KMS-11 (cell line): ENCODE measurements at regions not wholly inside any gene's neighbourhood (a gene's known extent, or its start where the extent isn't known, plus 50 kb on each side); places are given as distances from the start of the nearest gene placed in this dataset.

ENCODE experiments used
- H2AFZ ChIP-seq: fragments of 200-600 bp; sonication (generic); 2 replicates; pipeline ENCODE4 v1.6.1; 2016; ENCODE audit warnings: antibody characterized with exemption, mixed run types, low read depth
- H3K27ac ChIP-seq: fragments of 200-600 bp; sonication (generic); 2 replicates; pipeline ENCODE4 v1.6.1; 2016; ENCODE audit warnings: mild to moderate bottlenecking, mixed run types
- H3K27me3 ChIP-seq: fragments of 200-600 bp; sonication (generic); 2 replicates; pipeline ENCODE4 v1.6.1; 2017; ENCODE audit warnings: mild to moderate bottlenecking, low read depth, mixed run types, moderate library complexity; ENCODE audit not compliant: insufficient read depth
- H3K36me3 ChIP-seq: fragments of 200-600 bp; sonication (generic); 2 replicates; pipeline ENCODE4 v1.6.1; 2017; ENCODE audit warnings: mild to moderate bottlenecking, mixed run types; ENCODE audit not compliant: insufficient read depth
- H3K4me1 ChIP-seq: fragments of 200-600 bp; sonication (generic); 2 replicates; pipeline ENCODE4 v1.6.1; 2016; ENCODE audit warnings: mild to moderate bottlenecking, low read depth, mixed run types; ENCODE audit not compliant: poor library complexity, severe bottlenecking
- H3K4me2 ChIP-seq: fragments of 200-600 bp; sonication (generic); 2 replicates; pipeline ENCODE4 v1.7.0; 2016; ENCODE audit warnings: mild to moderate bottlenecking, mixed run types
- H3K4me3 ChIP-seq: fragments of 200-600 bp; sonication (generic); IDR thresholded peaks from 2 replicates; pipeline ENCODE4 v1.6.1; 2017; ENCODE audit warnings: low read depth, low read length, mixed read lengths; ENCODE audit not compliant: insufficient read depth
- H3K79me2 ChIP-seq: fragments of 200-600 bp; sonication (generic); 2 replicates; pipeline ENCODE4 v1.6.1; 2016; ENCODE audit warnings: low read depth, mixed run types; ENCODE audit not compliant: insufficient read depth
- H3K9ac ChIP-seq: fragments of 200-600 bp; sonication (generic); 2 replicates; pipeline ENCODE4 v1.6.1; 2016; ENCODE audit warnings: mild to moderate bottlenecking, mixed run types
- H4K20me1 ChIP-seq: fragments of 200-600 bp; sonication (generic); 2 replicates; pipeline ENCODE4 v1.6.1; 2016; ENCODE audit warnings: mild to moderate bottlenecking, mixed run types; ENCODE audit not compliant: insufficient read depth
- CTCF ChIP-seq: fragments of 200-600 bp; sonication (generic); conservative IDR thresholded peaks from 2 replicates; pipeline ENCODE4 v1.6.1; 2017; ENCODE audit warnings: low read depth, mild to moderate bottlenecking, antibody characterized with exemption, low read length, moderate library complexity, mixed read lengths

DNA sequence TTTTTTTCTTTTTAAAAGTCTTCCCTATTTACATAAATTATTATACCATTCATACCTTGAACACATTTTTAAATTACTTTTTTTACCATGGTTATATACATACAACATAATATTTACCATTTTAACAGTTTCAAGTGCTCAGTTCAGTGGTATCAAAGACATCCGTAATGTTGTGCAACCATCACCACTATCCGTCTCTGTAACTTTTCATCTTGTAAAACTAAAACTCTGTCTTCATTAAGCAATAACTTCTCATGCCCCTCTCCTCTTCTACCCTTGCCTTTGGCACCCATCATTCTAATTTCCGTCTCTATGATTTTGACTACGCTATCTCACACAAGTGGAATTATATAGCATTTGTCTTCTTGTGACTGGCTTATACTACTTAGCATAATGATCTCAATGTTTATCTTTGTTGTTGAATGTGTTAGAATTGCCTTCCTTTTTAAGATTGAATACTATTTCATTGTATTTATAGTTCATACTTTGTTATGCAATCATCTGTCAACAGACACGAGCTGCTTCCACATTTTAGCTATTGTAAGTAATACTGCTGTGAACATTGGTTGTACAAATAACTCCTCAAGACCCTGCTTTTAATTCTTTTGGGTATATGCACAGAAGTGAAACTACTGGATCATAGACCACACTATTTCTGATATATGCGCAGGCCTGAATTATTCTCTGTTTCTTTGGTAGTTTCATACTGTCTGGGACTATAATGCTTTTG is 689.5 kb upstream of the NCAM2 start:
- H3K36me3 ChIP-seq, result no peaks in the 10 kb centered on the region
- H3K27me3 ChIP-seq, result no peaks in the 10 kb centered on the region
- no peak overlapping the region for H3K27ac ChIP-seq
- TF ChIP-seq CTCF, result no peak
- no peak overlapping the region for H3K4me2 ChIP-seq
- no peaks in the 10 kb centered on the region for H3K4me1 ChIP-seq
- H3K4me3 ChIP-seq, result no peak overlapping the region
- no peaks in the 10 kb centered on the region for H4K20me1 ChIP-seq
- H3K79me2 ChIP-seq, result no peaks in the 10 kb centered on the region
- no peak overlapping the region for H2AFZ ChIP-seq
- no peak overlapping the region for H3K9ac ChIP-seq

DNA sequence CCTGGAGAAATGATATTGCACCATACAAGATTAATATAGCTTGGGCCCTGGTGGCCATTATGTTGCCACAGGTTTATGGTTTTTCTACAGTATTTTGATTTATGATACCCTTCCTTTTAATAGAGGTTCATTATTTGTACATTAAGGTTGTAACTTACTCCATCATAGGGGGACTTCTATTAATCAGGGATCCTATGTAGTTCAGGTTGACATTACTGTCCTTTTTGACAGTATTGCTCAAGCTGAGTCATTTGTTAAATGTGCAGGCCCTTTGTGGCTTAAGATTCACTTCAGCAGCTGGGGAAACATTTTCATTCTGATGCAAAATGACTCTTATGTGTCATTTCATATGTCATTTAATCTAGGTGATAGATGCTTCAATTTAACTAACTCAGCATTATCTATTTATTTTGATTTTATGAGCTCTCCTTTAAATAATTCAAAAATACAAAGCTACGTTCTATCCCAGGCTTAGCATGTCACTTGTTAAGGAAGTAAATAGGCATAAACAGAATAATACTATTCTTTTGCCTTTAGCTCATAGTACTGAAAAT is 686.9 kb upstream of the NCAM2 start:
- Histone ChIP-seq H4K20me1 (no peaks in the 10 kb centered on the region), H3K4me3 (no peak overlapping the region), H3K9ac (no peak overlapping the region), H2AFZ (no peak overlapping the region), H3K27me3 (no peaks in the 10 kb centered on the region), H3K4me1 (no peaks in the 10 kb centered on the region), H3K36me3 (no peaks in the 10 kb centered on the region), H3K27ac (no peak overlapping the region), H3K4me2 (no peak overlapping the region), H3K79me2 (no peaks in the 10 kb centered on the region)
- TF ChIP-seq CTCF, result no peak

DNA sequence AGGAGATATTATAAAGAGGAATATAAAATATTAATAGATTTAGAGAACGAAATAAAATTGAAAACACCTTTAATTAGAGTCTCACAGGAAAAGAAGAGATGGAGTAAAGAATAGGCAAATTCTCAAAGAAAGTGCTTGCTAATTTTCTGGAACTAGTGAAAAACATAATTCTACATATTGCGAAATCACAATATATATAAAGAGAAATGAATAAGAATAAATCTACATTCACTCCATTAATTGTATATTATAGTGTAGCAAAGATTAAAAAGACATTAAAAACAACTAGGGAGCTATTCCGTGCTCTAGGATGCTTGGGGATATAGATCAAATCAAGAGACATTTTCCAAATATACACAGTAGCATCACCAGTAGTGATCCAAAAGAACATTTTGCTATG is 685.2 kb upstream of the NCAM2 start:
- H3K9ac ChIP-seq, result no peak overlapping the region
- no peaks in the 10 kb centered on the region for H3K36me3 ChIP-seq
- H3K27ac ChIP-seq, result no peak overlapping the region
- no peak overlapping the region for H3K4me3 ChIP-seq
- H3K4me1 ChIP-seq, result no peaks in the 10 kb centered on the region
- H2AFZ ChIP-seq, result no peak overlapping the region
- H3K79me2 ChIP-seq, result no peaks in the 10 kb centered on the region
- no peaks in the 10 kb centered on the region for H4K20me1 ChIP-seq
- no peak for TF ChIP-seq CTCF
- H3K4me2 ChIP-seq, result no peak overlapping the region
- H3K27me3 ChIP-seq, result no peaks in the 10 kb centered on the region

DNA sequence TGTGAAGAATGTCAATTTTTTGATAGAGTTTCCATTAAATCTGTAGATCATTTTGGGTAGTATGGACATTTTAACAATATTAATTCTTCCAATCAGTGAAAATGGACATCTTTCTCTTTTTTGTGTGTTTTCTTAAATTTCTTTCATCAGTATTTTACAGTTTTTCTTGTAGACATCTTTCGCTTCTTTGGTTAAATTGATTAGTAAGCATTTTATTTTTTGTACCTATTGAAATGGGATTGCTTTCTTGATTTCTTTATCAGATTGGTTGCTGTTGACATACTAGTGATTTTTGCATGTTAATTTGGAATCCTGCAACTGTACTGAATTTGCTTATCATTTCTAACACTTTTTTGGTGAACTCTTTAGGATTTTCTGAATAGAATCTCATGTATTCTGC is 683.2 kb upstream of the NCAM2 start:
- H3K4me1 ChIP-seq, result no peaks in the 10 kb centered on the region
- H3K27ac ChIP-seq, result no peak overlapping the region
- no peak overlapping the region for H3K4me3 ChIP-seq
- TF ChIP-seq CTCF, result no peak
- no peak overlapping the region for H2AFZ ChIP-seq
- H3K9ac ChIP-seq, result no peak overlapping the region
- H3K27me3 ChIP-seq, result no peaks in the 10 kb centered on the region
- H3K79me2 ChIP-seq, result no peaks in the 10 kb centered on the region
- no peaks in the 10 kb centered on the region for H4K20me1 ChIP-seq
- no peaks in the 10 kb centered on the region; the same call in 1 of the 2 replicates for H3K36me3 ChIP-seq
- H3K4me2 ChIP-seq, result no peak overlapping the region
